CD4-positive, alpha-beta T cell treated with Interleukin-15 for 4 hours (primary cell): ENCODE measurements at regions not wholly inside any gene's neighbourhood (a gene's known extent, or its start where the extent isn't known, plus 50 kb on each side); places are given as distances from the start of the nearest gene placed in this dataset.
A peak's percentile ranks its signal among the peaks of the same experiment; 100 is the strongest.
"Not testable (repeated sequence)": the region's sequence is repeated elsewhere in the genome, so short reads cannot be mapped to it uniquely, and the experiment has no call there.

Experiments
- DNase-seq: peaks from one replicate; pipeline ENCODE4 v3.0.0-alpha.2; 2020; ENCODE audit warnings: low spot score

GRCh38 chr21:14754682-14755081 is 208.6 kb upstream of the SAMSN1 start:
- DNase-seq: no peak

- no peak for DNase-seq
These were observed 208.1 kb upstream of the SAMSN1 start for GRCh38 chr21:14754259-14754604.

GRCh38 chr21:14753466-14754258 is 207.5 kb upstream of the SAMSN1 start:
- no peak for DNase-seq

- DNase-seq: no peak
These were observed 207.0 kb upstream of the SAMSN1 start for GRCh38 chr21:14753069-14753465.

DNA sequence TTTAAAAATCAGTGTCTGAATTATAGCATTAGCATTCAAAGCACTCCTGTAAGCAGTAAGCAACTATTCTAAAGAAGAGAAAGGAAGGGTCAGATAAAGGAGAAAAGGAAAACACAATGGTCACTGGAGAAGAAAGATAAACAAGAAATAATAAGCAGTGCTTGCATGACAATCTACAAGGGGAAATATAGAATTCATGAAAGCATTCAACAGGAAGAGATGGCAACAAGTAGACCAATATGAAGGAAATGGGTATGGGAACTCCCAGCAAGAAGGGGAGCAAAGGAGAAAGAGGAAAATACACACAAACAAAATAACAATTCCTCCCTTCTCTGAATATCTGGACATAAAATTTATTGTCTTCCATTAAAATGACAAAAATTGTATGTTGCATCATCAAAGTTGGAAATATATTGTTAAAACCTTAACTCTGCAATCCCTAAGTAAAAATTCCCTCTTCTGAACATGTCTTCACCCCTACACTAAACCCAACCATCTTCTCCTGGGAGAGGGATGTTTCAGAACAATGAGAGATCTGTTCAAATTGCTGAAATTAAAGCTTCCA is 206.3 kb upstream of the SAMSN1 start:
- no peak for DNase-seq

DNA sequence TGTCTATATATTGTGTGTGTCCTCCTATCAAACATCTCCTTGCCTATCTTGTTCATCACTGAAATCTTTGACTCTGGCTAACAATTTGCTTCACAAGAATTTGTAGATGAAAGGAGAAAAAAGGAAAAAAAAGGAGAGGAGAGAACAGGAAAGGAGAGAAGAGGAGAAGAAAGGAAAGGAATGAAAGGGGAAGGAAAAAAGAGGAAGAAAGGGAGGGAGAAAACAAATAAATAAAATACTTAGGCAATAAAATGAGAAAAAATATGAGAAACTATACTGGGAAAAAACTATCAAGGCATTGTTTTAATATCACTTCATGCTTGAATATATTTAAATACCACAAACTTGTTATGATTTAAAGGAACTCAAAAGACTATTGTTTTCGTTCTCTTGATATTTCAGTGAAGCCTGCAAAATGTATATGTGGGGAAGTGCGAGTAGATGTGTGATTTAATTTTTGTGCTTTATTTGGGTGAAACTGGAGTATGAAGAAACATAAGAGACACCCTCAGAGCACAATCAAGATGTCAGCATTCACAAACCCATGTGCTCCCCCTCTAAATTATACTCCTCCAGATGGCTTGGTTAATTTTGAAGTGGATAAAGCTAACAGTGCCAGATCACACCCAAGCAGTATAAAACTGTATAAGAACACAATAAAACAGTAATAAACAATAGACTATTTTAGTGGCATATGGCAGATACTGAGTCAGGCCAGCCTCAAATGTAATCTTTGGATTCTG is 205.7 kb upstream of the SAMSN1 start:
- DNase-seq: no peak

DNA sequence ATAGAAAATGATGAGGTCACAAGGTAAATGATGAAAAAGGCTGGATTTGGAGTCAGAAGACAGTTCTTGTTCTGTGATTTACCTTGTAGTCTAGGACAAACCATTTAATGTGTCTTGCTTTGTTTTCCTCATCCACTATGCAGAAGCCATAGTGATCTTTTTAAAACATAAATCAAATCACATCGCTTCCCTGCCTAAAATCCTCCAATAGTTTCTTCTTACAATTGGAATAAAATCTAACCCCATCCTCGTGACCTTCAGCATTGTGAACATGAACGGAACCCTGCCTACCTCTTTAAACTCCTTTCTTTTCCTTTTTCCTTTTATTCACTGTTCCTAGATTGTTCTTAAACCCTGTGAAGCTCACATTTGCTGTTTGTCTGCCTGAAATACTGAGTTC is 204.9 kb upstream of the SAMSN1 start:
- no peak for DNase-seq

GRCh38 chr21:14750041-14750440 is 203.9 kb upstream of the SAMSN1 start:
- DNase-seq: no peak

DNA sequence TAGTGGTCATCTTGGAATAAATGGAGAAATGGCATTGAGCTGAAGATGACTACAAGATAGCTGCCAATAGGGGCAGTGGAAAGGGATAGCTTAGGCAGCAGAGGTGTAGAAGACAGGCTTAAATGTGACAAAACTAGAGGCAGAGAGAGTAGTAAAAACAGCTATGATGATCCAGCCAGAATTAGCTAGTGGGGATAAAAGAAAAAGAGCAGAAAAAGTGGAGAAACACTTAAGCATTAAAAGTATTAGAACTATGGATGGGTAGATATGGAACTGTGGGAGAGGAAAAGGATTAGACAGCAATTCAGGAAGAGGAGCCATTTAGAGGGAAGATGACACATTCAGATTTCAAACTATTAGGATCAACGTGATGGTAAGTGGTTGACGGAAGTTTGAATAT is 202.5 kb upstream of the SAMSN1 start:
- DNase-seq: no peak

- DNase-seq: no peak
These were observed 198.3 kb upstream of the SAMSN1 start for GRCh38 chr21:14744368-14744767.

DNA sequence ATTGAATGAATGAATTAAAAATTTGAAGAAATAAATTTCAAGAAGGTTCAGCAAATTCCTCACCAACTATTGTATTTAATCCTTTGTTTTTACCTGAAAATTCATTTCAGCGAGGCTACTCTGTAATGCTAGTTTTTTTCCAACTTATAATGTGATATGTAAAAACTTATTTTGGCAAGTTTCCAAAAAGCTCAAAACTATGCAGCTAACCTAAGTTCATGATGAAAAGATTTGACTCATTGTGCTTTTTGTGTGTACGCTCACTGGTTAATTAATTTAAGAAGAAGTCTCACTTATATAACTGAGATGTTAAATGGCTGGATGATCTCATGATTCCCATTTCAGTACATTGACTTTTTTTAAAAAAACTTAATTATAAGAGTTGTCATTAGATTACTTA is 196.0 kb upstream of the SAMSN1 start:
- DNase-seq: no peak

GRCh38 chr21:14741256-14741655 is 195.1 kb upstream of the SAMSN1 start:
- DNase-seq: no peak

DNA sequence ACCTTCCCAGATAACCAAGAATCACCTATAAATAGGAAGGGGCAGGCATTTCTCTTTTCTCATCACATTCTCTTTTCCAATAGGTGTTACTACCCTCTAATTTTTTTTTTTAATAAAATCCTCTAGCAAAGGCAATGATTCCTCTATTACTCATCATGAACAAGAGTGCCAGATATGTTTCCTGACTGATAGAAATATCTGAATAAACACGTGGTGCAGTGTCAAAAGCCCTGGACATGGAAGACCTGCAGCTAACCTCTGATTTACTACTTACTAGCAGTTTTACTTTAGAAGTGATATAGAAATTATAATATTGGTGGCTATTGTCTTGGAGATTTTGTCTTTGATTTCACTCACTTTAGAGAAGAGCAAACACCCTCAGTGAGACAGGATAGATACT is 194.6 kb upstream of the SAMSN1 start:
- DNase-seq: no peak

GRCh38 chr21:14740116-14740515 is 194.0 kb upstream of the SAMSN1 start:
- DNase-seq: no peak

DNA sequence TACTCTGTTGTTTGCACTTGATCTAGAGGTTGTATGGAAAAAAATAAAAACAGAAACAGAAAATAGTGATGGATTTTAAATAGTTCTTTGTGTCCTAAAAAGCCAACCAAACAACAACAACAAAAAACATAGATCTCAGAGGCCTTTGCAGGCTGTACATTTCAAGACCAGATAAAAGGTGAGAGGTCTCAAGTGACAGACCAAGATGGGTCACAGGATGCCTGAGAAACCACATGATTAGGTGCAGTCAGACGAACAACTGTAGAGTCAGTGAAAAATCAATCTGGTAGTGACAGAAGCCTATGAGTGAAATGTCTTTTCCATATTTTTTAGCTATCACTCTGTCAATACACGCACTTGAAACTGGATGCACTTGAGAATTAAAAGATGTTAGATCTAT is 193.5 kb upstream of the SAMSN1 start:
- DNase-seq: no peak

DNA sequence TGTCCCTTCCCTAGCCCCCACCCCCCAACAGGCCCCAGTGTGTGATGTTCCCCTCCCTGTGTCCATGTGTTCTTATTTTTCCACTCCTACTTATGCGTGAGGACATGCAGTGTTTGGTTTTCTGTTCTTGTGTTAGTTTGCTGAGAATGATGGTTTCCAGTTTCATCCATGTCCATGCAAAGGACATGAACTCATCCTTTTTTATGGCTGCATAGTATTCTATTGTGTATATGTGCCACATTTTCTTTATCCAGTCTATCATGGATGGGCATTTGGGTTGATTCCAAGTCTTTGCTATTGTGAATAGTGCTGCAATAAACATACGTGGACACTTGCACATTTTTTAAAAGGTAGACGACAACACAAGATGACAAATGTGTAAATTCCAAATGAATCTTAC is 192.5 kb upstream of the SAMSN1 start:
- not testable (repeated sequence) for DNase-seq

DNA sequence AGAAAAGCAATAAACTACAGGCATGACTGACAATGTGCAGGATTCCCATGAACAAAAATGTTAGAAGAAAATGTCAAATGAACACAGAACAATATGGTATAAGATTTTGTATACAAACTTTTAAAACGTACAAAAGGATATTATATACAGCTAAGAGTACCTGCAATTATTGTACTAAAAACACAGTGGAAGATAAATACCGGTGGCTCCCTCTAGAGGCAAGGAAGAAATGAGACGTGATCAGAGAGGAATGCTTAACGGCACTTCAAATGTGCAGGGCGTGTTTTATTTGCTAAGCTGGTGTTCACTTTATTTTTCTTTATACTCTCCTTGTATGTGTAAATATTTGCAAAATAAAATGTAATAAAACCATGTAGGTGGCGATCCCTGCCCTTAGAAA is 191.8 kb upstream of the SAMSN1 start:
- peak; percentile 83 for DNase-seq

DNA sequence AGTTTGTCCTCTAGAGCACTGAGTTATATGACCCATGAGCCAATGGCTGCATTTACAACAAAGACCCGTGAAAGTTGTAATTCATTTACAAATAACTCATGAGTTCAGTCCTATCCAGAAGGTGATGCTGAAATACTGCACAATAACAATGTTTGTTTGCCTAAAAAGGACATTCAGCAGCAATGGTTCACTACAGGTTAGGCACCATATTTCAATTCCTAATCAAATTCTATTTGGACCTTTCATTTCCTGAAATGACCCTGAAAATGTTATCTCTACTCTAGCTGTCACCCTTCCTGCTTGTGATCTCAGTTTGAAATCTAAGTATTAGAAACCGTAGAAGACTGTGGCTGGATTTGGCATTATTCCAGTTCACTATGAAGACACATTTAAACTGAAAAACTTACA is 191.2 kb upstream of the SAMSN1 start:
- DNase-seq: no peak

GRCh38 chr21:14736672-14737071 is 190.6 kb upstream of the SAMSN1 start:
- DNase-seq: no peak

GRCh38 chr21:14736162-14736561 is 190.0 kb upstream of the SAMSN1 start:
- peak; percentile 21 for DNase-seq

GRCh38 chr21:14734833-14735232 is 188.7 kb upstream of the SAMSN1 start:
- no peak for DNase-seq

DNA sequence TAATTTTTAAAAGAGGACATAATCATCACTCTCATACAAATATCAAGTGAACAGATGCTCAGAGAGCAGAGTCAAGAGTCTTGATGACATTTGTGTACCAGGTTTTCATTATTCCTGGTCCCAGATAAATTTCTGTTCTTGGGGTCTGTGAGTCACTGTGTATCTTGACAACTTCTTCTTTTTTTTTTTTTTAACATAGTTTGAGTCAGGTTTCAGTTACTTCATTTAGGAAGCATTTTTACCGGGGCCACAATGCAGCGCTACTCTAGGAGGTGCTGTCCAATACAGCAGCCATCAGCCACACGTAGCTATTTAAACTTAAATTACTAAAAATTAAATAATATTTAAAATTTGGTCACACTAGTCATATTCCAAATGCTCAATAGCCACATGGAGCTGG is 188.1 kb upstream of the SAMSN1 start:
- no peak for DNase-seq

DNA sequence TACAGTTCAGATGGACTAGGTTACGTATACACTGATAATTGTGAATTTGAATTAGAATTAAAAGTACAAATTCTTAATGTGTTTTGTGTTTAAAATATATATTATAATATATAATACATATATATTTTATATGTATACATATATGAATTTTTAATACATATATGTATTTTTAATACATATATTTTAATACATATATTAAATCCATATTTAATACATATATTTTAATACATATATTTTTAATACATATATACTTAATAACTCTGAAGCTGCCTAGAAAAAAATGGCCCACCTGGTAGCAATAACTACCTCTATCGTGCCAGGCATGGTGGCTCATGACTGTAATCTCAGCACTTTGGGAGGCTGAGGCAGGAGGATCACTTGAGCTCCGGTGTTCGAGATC is 179.1 kb upstream of the SAMSN1 start:
- no peak for DNase-seq
